IMR-90 (cell line): ENCODE measurements at regions not wholly inside any gene's neighbourhood (a gene's known extent, or its start where the extent isn't known, plus 50 kb on each side); places are given as distances from the start of the nearest gene placed in this dataset.

Experiments
- CTCF ChIP-seq: conservative IDR thresholded peaks from 2 replicates; pipeline ENCODE4 v1.5.1; 2012; ENCODE audit warnings: mild to moderate bottlenecking, low read depth, low read length, improper control_type of control experiment
- NFE2L2 ChIP-seq: fragments of 150-350 bp; IDR thresholded peaks from 2 replicates; pipeline ENCODE4 v1.6.1; 2016; ENCODE audit warnings: low read depth, mild to moderate bottlenecking, low read length
- POLR2A ChIP-seq: IDR thresholded peaks from 2 replicates; pipeline ENCODE4 v1.6.1; 2012; ENCODE audit warnings: mild to moderate bottlenecking, low read depth, low read length
- RFX5 ChIP-seq: IDR thresholded peaks from 2 replicates; pipeline ENCODE4 v1.8.0; 2012; ENCODE audit warnings: low read depth, mild to moderate bottlenecking, low read length, moderate library complexity
- USF2 ChIP-seq: fragments of 150-350 bp; IDR thresholded peaks from 2 replicates; pipeline ENCODE4 v1.6.1; 2017; ENCODE audit warnings: mild to moderate bottlenecking, antibody characterized with exemption, low read length, low read depth

DNA sequence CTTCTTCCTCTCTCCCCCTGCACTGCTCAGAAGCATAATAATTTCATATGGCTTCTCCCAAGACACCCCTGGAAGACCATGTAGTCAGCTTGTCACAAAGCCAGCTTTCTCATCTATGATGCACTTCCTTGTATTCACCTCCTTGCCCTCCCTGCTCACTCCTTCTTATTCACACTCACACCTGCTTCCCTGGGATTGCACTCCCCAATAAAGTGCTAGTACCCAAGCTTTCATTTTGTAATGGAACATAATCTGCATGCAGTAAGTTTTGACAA lies 76.9 kb upstream of the FRMD4B start:
- no peak for TF ChIP-seq RFX5
- TF ChIP-seq USF2, result no peak
- TF ChIP-seq CTCF, result no peak
- no peak for TF ChIP-seq NFE2L2
- TF ChIP-seq POLR2A, result no peak
